A673 (cell line): ENCODE measurements at regions not wholly inside any gene's neighbourhood (a gene's known extent, or its start where the extent isn't known, plus 50 kb on each side); places are given as distances from the start of the nearest gene placed in this dataset.

Experiments used
- EZH2 ChIP-seq: fragments of 200-600 bp; sonication (generic); IDR thresholded peaks from 2 replicates; pipeline ENCODE4 v1.6.1; 2017; ENCODE audit warnings: borderline replicate concordance, low read depth, mild to moderate bottlenecking, mixed read lengths, antibody characterized with exemption, low read length; ENCODE audit not compliant: poor library complexity, severe bottlenecking
- TF ChIP-seq, protein P1 (sequence below): fragments of 300-800, 200-600 bp; sonication (generic); conservative IDR thresholded peaks from 2 replicates; pipeline ENCODE4 v1.5.1; 2017; ENCODE audit warnings: low read depth, mild to moderate bottlenecking, antibody characterized with exemption, low read length, moderate library complexity, mixed read lengths

DNA sequence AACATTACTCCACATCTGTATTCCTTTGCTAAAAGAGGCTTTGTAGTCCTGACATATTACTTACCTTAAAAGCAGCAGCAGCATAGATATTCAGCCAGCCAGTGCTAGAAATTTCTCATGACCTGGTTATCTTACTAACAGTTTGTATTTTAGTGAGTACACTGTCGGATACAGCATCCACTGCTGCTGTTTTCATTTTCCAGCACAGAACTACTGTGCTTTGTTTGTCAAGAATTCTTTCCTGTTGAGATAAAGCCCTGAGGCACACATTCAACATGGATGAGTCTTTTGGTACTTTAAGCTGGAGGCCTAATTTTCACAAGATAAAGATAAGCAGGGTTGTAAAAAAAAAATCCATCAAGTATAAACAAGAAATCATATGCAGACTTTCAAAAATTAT, 311.2 kb upstream of the OPRM1 start:
- TF ChIP-seq, protein P1, sequence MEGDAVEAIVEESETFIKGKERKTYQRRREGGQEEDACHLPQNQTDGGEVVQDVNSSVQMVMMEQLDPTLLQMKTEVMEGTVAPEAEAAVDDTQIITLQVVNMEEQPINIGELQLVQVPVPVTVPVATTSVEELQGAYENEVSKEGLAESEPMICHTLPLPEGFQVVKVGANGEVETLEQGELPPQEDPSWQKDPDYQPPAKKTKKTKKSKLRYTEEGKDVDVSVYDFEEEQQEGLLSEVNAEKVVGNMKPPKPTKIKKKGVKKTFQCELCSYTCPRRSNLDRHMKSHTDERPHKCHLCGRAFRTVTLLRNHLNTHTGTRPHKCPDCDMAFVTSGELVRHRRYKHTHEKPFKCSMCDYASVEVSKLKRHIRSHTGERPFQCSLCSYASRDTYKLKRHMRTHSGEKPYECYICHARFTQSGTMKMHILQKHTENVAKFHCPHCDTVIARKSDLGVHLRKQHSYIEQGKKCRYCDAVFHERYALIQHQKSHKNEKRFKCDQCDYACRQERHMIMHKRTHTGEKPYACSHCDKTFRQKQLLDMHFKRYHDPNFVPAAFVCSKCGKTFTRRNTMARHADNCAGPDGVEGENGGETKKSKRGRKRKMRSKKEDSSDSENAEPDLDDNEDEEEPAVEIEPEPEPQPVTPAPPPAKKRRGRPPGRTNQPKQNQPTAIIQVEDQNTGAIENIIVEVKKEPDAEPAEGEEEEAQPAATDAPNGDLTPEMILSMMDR: no peak
- TF ChIP-seq EZH2: no peak
